HEK293 (cell line): ENCODE measurements at regions not wholly inside any gene's neighbourhood (a gene's known extent, or its start where the extent isn't known, plus 50 kb on each side); places are given as distances from the start of the nearest gene placed in this dataset.

Experiments used
- CTCF ChIA-PET: fragments of 350-600 bp; formaldehyde crosslinking; extraction: SDS; loops from one replicate; lab custom pipeline; 2021; ENCODE audit warnings: antibody characterized with exemption; lab: Yijun Ruan, JAX
- POLR2A ChIA-PET: fragments of 300-600 bp; formaldehyde crosslinking; extraction: SDS; loops from one replicate; lab custom pipeline; 2020; ENCODE audit warnings: antibody characterized with exemption, inconsistent platforms; lab: Yijun Ruan, JAX
- H3K27ac ChIP-seq: fragments of 200-500 bp; sonication (Bioruptor generic); 2 replicates; pipeline ENCODE4 v1.5.1; 2014; ENCODE audit warnings: low read depth, low read length, control low read depth, inconsistent platforms; ENCODE audit errors: extremely low read depth
- H3K36me3 ChIP-seq, 2 experiments: fragments of 200-500 bp in 1 of 2; sonication (Bioruptor generic) in 1 of 2; 1 replicate in 1 of 2; 2 replicates in 1 of 2; pipeline ENCODE4 v1.5.1; 2014 to 2017; ENCODE audit warnings: inconsistent platforms in 2 of 2, low read length in 2 of 2; ENCODE audit not compliant: control insufficient read depth in 2 of 2, insufficient read depth in 1 of 2
- H3K4me1 ChIP-seq: fragments of 200-500 bp; sonication (Bioruptor generic); 2 replicates; pipeline ENCODE4 v1.5.1; 2014; ENCODE audit warnings: mild to moderate bottlenecking, low read length, inconsistent platforms; ENCODE audit not compliant: control insufficient read depth, insufficient read depth
- H3K4me3 ChIP-seq: 2 replicates; pipeline ENCODE4 v1.5.1; 2011; ENCODE audit warnings: low read depth, mild to moderate bottlenecking, control low read depth, low read length, moderate library complexity
- H3K9me3 ChIP-seq: fragments of 200-500 bp; sonication (Bioruptor generic); 2 replicates; pipeline ENCODE4 v1.5.1; 2014; ENCODE audit warnings: low read depth, low read length, inconsistent platforms; ENCODE audit not compliant: control insufficient read depth, insufficient read depth
- KLF7 ChIP-seq: fragments of 450-650 bp; formaldehyde crosslinking; IDR thresholded peaks from 2 replicates; pipeline ENCODE4 v1.5.1; 2016; ENCODE audit warnings: missing biosample characterization, missing genetic modification characterization, borderline replicate concordance
- OSR2 ChIP-seq: fragments of 450-650 bp; formaldehyde crosslinking; IDR thresholded peaks from 2 replicates; pipeline ENCODE4 v1.5.1; 2016; ENCODE audit warnings: missing biosample characterization, missing genetic modification characterization
- SP7 ChIP-seq: fragments of 450-650 bp; formaldehyde crosslinking; IDR thresholded peaks from 2 replicates; pipeline ENCODE4 v1.5.1; 2016; ENCODE audit warnings: missing biosample characterization, missing genetic modification characterization
- YY1 ChIP-seq: fragments of 450-650 bp; formaldehyde crosslinking; IDR thresholded peaks from 2 replicates; pipeline ENCODE4 v1.5.1; 2018; ENCODE audit warnings: missing biosample characterization, missing genetic modification characterization
- ZNF19 ChIP-seq: fragments of 450-650 bp; formaldehyde crosslinking; IDR thresholded peaks from 2 replicates; pipeline ENCODE4; 2016; ENCODE audit warnings: missing biosample characterization, missing genetic modification characterization, low read depth
- ZNF223 ChIP-seq: fragments of 450-650 bp; formaldehyde crosslinking; IDR thresholded peaks from 2 replicates; pipeline ENCODE4 v1.5.1; 2016; ENCODE audit warnings: missing biosample characterization, missing genetic modification characterization
- ZNF23 ChIP-seq: fragments of 450-650 bp; formaldehyde crosslinking; IDR thresholded peaks from 2 replicates; pipeline ENCODE4 v1.5.1; 2016; ENCODE audit warnings: missing biosample characterization, missing genetic modification characterization, borderline replicate concordance
- ZNF248 ChIP-seq: fragments of 450-650 bp; formaldehyde crosslinking; IDR thresholded peaks from 2 replicates; pipeline ENCODE4 v1.5.1; 2017; ENCODE audit warnings: missing biosample characterization, missing genetic modification characterization
- ZNF302 ChIP-seq: fragments of 450-650 bp; formaldehyde crosslinking; IDR thresholded peaks from 2 replicates; pipeline ENCODE4 v1.5.1; 2016; ENCODE audit warnings: missing biosample characterization, missing genetic modification characterization, low read depth
- ZNF311 ChIP-seq: fragments of 450-650 bp; formaldehyde crosslinking; IDR thresholded peaks from 2 replicates; pipeline ENCODE4 v1.5.1; 2017; ENCODE audit warnings: missing biosample characterization, missing genetic modification characterization, borderline replicate concordance
- ZNF350 ChIP-seq: fragments of 450-650 bp; formaldehyde crosslinking; IDR thresholded peaks from 2 replicates; pipeline ENCODE4 v1.5.0; 2017; ENCODE audit warnings: missing biosample characterization, mild to moderate bottlenecking, missing genetic modification characterization
- ZNF514 ChIP-seq: fragments of 450-650 bp; formaldehyde crosslinking; IDR thresholded peaks from 2 replicates; pipeline ENCODE4 v1.5.1; 2016; ENCODE audit warnings: missing biosample characterization, missing genetic modification characterization
- ZNF664 ChIP-seq: fragments of 450-650 bp; formaldehyde crosslinking; IDR thresholded peaks from 2 replicates; pipeline ENCODE4 v1.5.1; 2016; ENCODE audit warnings: missing biosample characterization, missing genetic modification characterization
- ZNF776 ChIP-seq: fragments of 450-650 bp; formaldehyde crosslinking; IDR thresholded peaks from 2 replicates; pipeline ENCODE4 v1.5.0; 2017; ENCODE audit warnings: missing biosample characterization, missing genetic modification characterization, borderline replicate concordance
- TF ChIP-seq, protein P1 (sequence below): fragments of 450-650 bp; formaldehyde crosslinking; IDR thresholded peaks from 2 replicates; pipeline ENCODE4 v1.5.1; 2016; ENCODE audit warnings: missing biosample characterization, missing genetic modification characterization, borderline replicate concordance
- TF ChIP-seq, protein P2 (sequence below): fragments of 450-650 bp; formaldehyde crosslinking; IDR thresholded peaks from 2 replicates; pipeline ENCODE4 v1.5.1; 2017; ENCODE audit warnings: missing biosample characterization, missing genetic modification characterization
- TF ChIP-seq, protein P3 (sequence below): fragments of 450-650 bp; formaldehyde crosslinking; IDR thresholded peaks from 2 replicates; pipeline ENCODE4 v1.5.1; 2016; ENCODE audit warnings: missing biosample characterization, missing genetic modification characterization
- TF ChIP-seq, protein P4 (sequence below): IDR thresholded peaks from 2 replicates; pipeline ENCODE4 v1.6.1; 2011; ENCODE audit warnings: mild to moderate bottlenecking, low read depth, low read length, borderline replicate concordance
- TF ChIP-seq, protein P5 (sequence below): fragments of 450-650 bp; formaldehyde crosslinking; IDR thresholded peaks from 2 replicates; pipeline ENCODE4 v1.5.1; 2016; ENCODE audit warnings: missing biosample characterization, missing genetic modification characterization
- TF ChIP-seq, protein P6 (sequence below): fragments of 450-650 bp; formaldehyde crosslinking; IDR thresholded peaks from 2 replicates; pipeline ENCODE4 v1.5.1; 2016; ENCODE audit warnings: missing biosample characterization, missing genetic modification characterization

DNA sequence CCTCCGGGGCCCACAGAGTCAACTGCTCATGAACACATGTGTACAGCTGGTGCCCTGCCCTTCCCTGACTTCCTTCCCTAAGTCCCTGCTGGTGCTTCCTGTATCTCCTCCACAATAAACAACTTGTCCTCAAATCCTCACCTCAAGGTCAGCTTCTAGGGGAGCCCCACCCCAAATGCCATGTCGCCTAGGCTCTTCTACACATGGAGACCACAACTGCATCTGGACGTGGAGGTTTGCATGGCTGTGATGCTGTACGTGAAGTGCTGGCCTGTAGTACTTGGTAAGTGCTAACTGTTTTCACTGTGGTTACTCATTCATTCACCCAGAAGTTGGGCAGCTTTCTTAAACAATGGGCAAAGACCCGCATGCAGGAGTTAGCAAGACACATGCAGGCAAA is 359.5 kb downstream of the SHANK2 start:
- Histone ChIP-seq H3K36me3 (no peaks in the 10 kb centered on the region), H3K9me3 (no peaks in the 10 kb centered on the region), H3K27ac (no peak overlapping the region), H3K4me1 (no peaks in the 10 kb centered on the region), H3K4me3 (no peak overlapping the region)
- TF ChIP-seq, protein P1, sequence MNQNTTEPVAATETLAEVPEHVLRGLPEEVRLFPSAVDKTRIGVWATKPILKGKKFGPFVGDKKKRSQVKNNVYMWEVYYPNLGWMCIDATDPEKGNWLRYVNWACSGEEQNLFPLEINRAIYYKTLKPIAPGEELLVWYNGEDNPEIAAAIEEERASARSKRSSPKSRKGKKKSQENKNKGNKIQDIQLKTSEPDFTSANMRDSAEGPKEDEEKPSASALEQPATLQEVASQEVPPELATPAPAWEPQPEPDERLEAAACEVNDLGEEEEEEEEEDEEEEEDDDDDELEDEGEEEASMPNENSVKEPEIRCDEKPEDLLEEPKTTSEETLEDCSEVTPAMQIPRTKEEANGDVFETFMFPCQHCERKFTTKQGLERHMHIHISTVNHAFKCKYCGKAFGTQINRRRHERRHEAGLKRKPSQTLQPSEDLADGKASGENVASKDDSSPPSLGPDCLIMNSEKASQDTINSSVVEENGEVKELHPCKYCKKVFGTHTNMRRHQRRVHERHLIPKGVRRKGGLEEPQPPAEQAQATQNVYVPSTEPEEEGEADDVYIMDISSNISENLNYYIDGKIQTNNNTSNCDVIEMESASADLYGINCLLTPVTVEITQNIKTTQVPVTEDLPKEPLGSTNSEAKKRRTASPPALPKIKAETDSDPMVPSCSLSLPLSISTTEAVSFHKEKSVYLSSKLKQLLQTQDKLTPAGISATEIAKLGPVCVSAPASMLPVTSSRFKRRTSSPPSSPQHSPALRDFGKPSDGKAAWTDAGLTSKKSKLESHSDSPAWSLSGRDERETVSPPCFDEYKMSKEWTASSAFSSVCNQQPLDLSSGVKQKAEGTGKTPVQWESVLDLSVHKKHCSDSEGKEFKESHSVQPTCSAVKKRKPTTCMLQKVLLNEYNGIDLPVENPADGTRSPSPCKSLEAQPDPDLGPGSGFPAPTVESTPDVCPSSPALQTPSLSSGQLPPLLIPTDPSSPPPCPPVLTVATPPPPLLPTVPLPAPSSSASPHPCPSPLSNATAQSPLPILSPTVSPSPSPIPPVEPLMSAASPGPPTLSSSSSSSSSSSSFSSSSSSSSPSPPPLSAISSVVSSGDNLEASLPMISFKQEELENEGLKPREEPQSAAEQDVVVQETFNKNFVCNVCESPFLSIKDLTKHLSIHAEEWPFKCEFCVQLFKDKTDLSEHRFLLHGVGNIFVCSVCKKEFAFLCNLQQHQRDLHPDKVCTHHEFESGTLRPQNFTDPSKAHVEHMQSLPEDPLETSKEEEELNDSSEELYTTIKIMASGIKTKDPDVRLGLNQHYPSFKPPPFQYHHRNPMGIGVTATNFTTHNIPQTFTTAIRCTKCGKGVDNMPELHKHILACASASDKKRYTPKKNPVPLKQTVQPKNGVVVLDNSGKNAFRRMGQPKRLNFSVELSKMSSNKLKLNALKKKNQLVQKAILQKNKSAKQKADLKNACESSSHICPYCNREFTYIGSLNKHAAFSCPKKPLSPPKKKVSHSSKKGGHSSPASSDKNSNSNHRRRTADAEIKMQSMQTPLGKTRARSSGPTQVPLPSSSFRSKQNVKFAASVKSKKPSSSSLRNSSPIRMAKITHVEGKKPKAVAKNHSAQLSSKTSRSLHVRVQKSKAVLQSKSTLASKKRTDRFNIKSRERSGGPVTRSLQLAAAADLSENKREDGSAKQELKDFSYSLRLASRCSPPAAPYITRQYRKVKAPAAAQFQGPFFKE (tag by site-specific recombination), result no peak
- TF ChIP-seq ZNF19 (tag by site-specific recombination), result no peak
- no peak for TF ChIP-seq KLF7 (tag by site-specific recombination)
- TF ChIP-seq ZNF223, result no peak
- TF ChIP-seq, protein P2, sequence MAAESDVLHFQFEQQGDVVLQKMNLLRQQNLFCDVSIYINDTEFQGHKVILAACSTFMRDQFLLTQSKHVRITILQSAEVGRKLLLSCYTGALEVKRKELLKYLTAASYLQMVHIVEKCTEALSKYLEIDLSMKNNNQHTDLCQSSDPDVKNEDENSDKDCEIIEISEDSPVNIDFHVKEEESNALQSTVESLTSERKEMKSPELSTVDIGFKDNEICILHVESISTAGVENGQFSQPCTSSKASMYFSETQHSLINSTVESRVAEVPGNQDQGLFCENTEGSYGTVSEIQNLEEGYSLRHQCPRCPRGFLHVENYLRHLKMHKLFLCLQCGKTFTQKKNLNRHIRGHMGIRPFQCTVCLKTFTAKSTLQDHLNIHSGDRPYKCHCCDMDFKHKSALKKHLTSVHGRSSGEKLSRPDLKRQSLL (tag by site-specific recombination), result no peak
- TF ChIP-seq OSR2, result no peak
- TF ChIP-seq SP7 (tag by site-specific recombination), result no peak
- TF ChIP-seq ZNF248 (tag by site-specific recombination), result no peak
- TF ChIP-seq ZNF664 (tag by site-specific recombination), result no peak
- TF ChIP-seq, protein P3, sequence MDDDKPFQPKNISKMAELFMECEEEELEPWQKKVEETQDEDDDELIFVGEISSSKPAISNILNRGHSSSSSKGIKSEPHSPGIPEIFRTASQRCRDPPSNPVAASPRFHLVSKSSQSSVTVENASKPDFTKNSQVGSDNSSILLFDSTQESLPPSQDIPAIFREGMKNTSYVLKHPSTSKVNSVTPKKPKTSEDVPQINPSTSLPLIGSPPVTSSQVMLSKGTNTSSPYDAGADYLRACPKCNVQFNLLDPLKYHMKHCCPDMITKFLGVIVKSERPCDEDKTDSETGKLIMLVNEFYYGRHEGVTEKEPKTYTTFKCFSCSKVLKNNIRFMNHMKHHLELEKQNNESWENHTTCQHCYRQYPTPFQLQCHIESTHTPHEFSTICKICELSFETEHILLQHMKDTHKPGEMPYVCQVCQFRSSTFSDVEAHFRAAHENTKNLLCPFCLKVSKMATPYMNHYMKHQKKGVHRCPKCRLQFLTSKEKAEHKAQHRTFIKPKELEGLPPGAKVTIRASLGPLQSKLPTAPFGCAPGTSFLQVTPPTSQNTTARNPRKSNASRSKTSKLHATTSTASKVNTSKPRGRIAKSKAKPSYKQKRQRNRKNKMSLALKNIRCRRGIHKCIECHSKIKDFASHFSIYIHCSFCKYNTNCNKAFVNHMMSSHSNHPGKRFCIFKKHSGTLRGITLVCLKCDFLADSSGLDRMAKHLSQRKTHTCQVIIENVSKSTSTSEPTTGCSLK (tag by site-specific recombination), result no peak
- TF ChIP-seq ZNF23 (tag by site-specific recombination), result no peak
- TF ChIP-seq, protein P4, sequence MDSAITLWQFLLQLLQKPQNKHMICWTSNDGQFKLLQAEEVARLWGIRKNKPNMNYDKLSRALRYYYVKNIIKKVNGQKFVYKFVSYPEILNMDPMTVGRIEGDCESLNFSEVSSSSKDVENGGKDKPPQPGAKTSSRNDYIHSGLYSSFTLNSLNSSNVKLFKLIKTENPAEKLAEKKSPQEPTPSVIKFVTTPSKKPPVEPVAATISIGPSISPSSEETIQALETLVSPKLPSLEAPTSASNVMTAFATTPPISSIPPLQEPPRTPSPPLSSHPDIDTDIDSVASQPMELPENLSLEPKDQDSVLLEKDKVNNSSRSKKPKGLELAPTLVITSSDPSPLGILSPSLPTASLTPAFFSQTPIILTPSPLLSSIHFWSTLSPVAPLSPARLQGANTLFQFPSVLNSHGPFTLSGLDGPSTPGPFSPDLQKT, result no peak
- no peak for TF ChIP-seq YY1 (tag by site-specific recombination)
- CTCF ChIA-PET, result no interaction called here
- POLR2A ChIA-PET, result no interaction called here

DNA sequence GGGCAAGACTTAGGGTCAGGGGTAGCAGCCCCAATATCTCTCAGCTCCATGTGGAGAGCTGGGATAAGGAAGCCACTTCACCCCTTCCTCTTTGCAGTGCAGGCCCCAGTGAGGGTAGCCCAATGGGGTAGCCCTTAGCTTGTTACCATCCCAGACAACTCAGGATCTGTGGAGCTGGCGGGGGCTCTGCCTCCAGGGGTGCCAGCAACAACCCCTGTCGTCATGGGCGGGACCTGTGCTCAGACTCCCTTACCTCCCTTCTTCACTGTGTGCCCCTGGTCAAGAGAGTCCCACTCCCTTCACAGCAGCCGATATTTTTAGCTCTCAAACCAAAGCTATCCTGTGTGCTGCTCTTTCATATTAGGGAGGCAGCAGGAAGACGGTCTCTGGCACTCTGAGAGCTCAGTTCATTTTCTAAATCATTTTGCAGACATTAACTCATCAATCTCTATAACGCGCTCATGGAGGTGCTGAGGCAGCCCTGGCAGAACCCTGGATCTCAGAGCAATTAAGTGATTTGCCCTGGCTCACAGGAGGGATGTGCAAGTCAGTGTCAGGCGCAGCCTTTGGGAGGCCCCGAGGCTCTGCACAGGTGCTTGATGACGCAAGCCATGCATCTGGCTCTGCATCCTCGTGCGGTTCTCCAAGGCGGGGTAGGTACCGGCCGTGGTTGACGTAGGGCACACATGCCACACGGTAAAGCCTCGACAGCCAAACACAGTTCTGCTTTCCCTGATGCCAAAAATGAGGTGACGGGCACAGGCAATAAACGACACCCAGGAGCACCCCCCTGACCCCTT is 357.6 kb downstream of the SHANK2 start:
- Histone ChIP-seq H3K36me3 (no peaks in the 10 kb centered on the region), H3K4me1 (no peaks in the 10 kb centered on the region), H3K9me3 (no peaks in the 10 kb centered on the region), H3K4me3 (no peak overlapping the region), H3K27ac (no peak overlapping the region)
- ChIA-PET POLR2A (no interaction called here), CTCF (interaction anchor here (0.9 kb wide), 1 partner anchor 47 kb away, joined by 3 read pairs; no protein-coding TSS in a partner anchor)
- no peak for TF ChIP-seq ZNF350
- no peak for TF ChIP-seq ZNF311 (tag by site-specific recombination)
- TF ChIP-seq ZNF302 (tag by site-specific recombination), result no peak
- TF ChIP-seq, protein P5, sequence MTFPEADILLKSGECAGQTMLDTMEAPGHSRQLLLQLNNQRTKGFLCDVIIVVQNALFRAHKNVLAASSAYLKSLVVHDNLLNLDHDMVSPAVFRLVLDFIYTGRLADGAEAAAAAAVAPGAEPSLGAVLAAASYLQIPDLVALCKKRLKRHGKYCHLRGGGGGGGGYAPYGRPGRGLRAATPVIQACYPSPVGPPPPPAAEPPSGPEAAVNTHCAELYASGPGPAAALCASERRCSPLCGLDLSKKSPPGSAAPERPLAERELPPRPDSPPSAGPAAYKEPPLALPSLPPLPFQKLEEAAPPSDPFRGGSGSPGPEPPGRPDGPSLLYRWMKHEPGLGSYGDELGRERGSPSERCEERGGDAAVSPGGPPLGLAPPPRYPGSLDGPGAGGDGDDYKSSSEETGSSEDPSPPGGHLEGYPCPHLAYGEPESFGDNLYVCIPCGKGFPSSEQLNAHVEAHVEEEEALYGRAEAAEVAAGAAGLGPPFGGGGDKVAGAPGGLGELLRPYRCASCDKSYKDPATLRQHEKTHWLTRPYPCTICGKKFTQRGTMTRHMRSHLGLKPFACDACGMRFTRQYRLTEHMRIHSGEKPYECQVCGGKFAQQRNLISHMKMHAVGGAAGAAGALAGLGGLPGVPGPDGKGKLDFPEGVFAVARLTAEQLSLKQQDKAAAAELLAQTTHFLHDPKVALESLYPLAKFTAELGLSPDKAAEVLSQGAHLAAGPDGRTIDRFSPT (tag by site-specific recombination), result no peak
- TF ChIP-seq, protein P6, sequence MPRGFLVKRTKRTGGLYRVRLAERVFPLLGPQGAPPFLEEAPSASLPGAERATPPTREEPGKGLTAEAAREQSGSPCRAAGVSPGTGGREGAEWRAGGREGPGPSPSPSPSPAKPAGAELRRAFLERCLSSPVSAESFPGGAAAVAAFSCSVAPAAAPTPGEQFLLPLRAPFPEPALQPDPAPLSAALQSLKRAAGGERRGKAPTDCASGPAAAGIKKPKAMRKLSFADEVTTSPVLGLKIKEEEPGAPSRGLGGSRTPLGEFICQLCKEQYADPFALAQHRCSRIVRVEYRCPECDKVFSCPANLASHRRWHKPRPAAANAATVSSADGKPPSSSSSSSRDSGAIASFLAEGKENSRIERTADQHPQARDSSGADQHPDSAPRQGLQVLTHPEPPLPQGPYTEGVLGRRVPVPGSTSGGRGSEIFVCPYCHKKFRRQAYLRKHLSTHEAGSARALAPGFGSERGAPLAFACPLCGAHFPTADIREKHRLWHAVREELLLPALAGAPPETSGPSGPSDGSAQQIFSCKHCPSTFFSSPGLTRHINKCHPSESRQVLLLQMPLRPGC (tag by site-specific recombination), result no peak
- TF ChIP-seq ZNF514 (tag by site-specific recombination), result no peak
- TF ChIP-seq ZNF776 (tag by site-specific recombination), result no peak
